Stimulated activated CD4-positive, alpha-beta T cell treated with anti-CD3 and anti-CD28 coated beads, Interleukin-2, amount 100 ng/mL, for 48 hours (primary cell): ENCODE measurements at regions not wholly inside any gene's neighbourhood (a gene's known extent, or its start where the extent isn't known, plus 50 kb on each side); places are given as distances from the start of the nearest gene placed in this dataset.
"Not testable (repeated sequence)": the region's sequence is repeated elsewhere in the genome, so short reads cannot be mapped to it uniquely, and the experiment has no call there.

Experiments
- DNase-seq, 2 donors: peaks; one replicate each; pipeline ENCODE4 v3.0.0-alpha.2; 2020

DNA sequence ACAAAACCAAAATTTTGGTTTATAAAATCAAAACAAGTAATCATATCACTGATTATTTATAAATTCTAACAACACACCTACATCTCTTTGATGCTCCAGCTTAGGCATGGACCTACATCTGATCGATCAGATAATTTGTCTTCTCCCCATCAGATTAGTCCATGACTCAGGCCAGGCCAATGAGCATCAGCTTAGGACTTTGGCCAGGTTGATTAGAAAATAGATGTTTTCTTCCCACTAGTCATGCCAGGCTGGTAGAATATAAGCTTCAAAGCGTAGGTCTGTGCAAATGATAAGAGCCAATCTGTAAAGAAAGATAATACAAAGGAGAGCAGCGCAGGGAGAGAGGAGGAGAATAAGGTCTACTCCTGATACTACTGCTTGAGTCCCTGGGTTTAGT is 1487.9 kb downstream of the FAM181B start:
- no peak for DNase-seq

DNA sequence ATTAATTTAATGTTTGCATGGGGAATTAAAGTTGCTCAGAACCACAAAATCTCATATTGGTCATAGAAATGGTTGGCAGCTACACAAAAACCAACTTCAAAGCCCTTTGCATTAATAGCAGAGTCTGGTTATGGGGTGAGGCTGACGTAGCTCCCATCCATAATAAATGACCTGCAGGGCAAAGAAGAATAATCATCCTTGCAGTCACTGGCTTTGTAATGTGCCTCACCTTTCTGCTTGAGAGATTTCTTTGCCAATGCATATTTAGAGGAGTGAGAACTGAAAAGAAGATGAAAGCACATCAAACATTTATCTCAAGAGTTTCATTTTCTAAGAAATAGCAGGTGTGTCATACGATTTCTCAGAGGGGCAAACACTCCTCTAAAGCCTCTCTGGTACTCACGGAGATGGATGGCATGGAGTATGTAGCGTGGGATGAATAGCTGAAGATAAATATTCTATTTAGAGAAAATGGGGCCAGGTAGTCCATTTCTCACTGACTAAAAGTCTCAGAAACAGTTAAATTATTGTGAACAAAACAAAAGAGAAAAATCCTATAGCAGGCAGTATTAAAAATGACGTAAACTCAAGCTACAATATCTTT is 1491.9 kb downstream of the FAM181B start:
- no peak for DNase-seq

DNA sequence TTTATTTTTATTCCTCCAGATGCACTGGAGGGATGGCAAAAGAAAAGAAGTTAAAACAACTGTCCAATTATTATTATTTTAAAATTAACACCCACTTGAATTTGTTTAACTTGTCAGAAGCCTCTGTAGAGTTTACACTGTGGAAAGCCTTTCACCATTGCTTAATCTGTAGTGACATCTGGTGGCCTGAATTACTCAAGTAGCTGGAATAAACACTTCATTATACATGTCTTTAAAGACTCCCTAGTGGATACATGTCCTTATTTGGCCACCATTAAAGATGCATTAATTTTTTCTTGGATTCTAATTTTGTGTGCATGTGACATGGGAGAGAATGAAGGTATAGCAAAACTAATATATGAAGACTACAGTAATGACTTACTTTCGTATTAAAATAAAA is 1496.5 kb downstream of the FAM181B start:
- no peak for DNase-seq

DNA sequence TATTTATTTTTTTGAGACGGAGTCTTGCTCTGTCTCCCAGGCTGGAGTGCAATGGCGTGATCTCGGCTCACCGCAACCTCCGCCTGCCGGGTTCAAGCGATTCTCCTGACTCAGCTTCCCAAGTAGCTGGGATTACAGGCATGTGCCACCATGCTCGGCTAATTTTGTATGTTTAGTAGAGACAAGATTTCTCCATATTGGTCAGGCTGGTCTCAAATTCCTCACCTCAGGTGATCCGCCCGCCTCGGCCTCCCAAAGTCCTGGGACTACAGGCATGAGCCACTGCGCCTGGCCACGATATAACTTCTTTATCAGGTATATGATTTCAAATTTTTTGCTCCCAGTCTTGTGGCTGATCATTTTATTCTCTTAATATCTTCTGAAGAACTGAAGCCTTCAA is 1506.3 kb downstream of the FAM181B start:
- DNase-seq, result not testable (repeated sequence)

- DNase-seq, result no peak
Measured at GRCh38 chr11:81224396-81224795, 1509.3 kb downstream of the FAM181B start.

- no peak for DNase-seq
Measured at GRCh38 chr11:81222491-81222890, 1511.2 kb downstream of the FAM181B start.

- DNase-seq, result no peak
Measured at GRCh38 chr11:81220146-81220895, 1513.3 kb downstream of the FAM181B start.

- DNase-seq, result no peak
Measured at GRCh38 chr11:81219661-81220060, 1514.0 kb downstream of the FAM181B start.

- no peak for DNase-seq
Measured at GRCh38 chr11:81218440-81218839, 1515.2 kb downstream of the FAM181B start.

GRCh38 chr11:81211050-81211449 is 1522.6 kb downstream of the FAM181B start:
- no peak for DNase-seq

- DNase-seq, result no peak
Measured at GRCh38 chr11:81207421-81208054, 1526.1 kb downstream of the FAM181B start.

GRCh38 chr11:81203876-81204275 is 1529.8 kb downstream of the FAM181B start:
- DNase-seq, result no peak

- DNase-seq, result no peak
Measured at GRCh38 chr11:81197396-81197795, 1536.3 kb downstream of the FAM181B start.

- no peak for DNase-seq
Measured at GRCh38 chr11:81192516-81192915, 1541.1 kb downstream of the FAM181B start.

DNA sequence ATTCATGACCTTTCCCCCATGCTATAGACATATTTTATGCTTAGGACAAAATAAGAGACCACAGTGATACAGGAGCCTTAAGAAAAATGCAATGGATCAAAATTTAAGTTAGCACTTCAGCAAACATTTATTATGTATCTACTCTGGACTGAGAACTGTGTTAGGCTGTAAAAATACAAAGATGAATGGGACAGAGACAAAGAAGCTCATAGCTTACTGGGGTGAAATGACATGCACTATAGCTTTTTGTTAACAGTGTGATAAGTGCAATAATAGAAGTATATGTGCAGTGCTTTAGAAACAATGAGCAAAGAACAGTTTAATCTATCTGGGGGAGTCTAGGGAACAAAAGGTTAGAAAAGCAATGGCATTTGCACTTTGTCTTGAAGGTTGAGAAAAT is 1543.1 kb downstream of the FAM181B start:
- DNase-seq, result no peak

GRCh38 chr11:81187033-81187432 is 1546.6 kb downstream of the FAM181B start:
- not testable (repeated sequence) for DNase-seq

- DNase-seq, result no peak
Measured at GRCh38 chr11:81174646-81175330, 1558.9 kb downstream of the FAM181B start.

DNA sequence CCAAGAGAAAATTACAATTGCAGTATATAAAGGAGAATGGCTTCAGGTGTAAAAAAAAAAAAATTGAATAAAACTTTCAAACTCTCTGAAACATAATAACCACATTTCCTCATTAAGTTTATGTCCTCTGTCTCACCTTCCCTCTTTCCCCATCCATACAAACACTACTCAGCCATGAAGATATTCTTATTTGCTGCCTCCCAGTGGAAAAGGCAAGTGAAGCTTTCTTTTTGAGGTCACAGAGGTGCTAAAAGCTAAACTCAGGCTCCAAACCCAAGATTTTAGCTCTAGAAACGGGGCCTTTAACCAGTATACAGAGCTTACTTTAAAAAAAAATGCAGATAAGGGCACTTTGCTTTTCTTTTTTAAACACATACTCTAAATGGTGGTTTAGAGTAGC is 1568.5 kb downstream of the FAM181B start:
- no peak for DNase-seq

DNA sequence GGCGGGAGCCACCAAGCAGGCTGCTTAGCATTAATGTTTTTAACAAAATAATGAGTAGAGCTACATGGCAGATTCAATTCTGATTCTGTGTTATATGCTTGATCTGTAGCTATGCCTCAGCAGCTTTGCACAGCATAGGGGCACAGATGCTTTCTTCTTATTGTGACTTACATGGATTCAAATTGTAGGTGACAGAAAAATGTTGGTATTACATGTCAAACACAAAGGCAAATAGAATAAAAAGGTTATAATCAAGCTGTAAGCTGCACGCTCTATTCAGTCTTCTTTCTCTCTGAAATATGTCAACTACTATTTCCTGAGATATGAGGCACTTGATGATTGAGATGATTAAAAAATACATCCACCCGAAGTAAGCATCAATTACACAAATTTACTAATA is 1573.8 kb downstream of the FAM181B start:
- no peak for DNase-seq

DNA sequence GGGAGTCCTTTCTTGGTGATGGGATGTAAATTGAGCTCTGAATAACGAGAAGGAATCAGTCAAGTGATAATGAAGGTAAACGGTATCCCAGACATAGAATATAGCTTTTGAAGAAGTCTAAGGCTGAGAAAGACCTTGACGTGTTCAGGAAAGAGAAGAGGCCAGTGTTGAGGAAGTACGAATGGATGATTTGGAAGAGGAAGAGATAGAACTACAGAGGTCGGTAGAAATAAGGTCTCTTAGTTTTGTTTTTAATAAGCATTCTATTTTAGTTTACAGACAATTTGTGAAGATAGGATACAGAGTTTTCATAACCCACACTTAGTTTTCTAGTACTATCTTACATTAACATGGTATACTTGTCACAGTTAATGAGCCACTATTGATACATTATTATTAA is 1598.1 kb downstream of the FAM181B start:
- no peak for DNase-seq

DNA sequence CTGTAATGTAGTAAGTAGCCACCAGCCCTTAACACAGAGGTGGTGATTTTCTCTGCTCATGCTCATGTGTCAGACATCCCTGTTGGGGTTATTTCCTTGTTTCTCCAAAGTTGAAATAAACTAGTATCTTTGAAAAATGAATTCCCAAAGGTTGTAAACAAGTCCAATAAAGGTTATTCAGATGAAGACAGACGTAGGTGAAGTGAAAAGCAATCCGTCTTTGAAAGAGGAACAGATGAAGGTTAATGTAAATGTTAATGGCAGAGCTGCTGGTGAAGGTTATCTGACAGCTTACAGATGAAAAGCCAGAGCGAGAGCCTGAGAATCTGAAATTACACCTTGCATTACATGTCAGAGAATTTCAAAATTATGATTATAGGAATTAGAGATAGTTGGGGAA is 1604.0 kb downstream of the FAM181B start:
- DNase-seq, result no peak

DNA sequence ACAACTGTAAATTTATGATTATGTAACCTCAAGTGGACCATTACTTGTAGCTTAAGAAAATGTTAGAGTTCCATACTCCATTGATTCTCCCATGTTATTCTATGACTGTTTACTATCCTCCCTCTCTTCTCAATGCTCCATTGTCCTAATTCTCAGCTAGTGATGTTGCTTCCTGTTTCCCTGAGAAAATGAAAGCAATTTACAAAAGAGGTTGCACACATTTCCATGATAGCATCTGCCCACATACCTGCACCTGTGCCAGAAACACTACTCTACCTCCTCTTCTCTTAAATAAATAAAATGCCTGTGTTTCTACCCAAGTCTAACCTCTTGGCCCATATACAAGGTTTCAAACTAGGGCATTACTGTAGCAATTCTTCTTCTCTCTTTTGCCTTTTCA is 1620.9 kb downstream of the FAM181B start:
- no peak for DNase-seq

- DNase-seq, result no peak
Measured at GRCh38 chr11:81104051-81104450, 1629.6 kb downstream of the FAM181B start.

DNA sequence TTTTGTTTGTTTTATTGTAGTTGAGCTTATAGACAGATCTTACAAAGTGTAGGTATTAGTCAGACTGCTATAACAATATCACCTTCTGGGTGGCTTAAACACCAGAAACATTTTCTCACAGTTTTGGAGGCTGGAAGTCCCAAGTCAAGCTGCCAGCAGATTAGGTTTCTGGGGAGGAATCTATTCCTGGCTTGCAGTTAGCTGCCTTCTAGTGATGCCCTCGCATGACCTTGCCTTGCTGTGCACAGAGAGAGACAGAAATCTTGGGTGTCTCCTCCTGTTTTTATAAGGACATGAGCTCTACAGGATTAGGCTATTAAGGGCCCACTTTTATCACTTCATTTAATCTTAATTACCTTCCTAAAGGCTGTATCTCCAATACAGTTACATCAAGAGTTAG is 1635.2 kb downstream of the FAM181B start:
- no peak for DNase-seq
